Coronary artery (tissue), 2 donors: ENCODE measurements at regions not wholly inside any gene's neighbourhood (a gene's known extent, or its start where the extent isn't known, plus 50 kb on each side); places are given as distances from the start of the nearest gene placed in this dataset.

Experiments used
- DNase-seq: peaks from one replicate; pipeline ENCODE4 v3.0.0-alpha.2; 2017; ENCODE audit warnings: low spot score
- H3K27ac ChIP-seq, 2 donors: fragments of 200-600 bp; sonication (generic); one replicate each; pipeline ENCODE4 v1.5.1; 2016 to 2019
- H3K4me3 ChIP-seq: fragments of 200-600 bp; sonication (generic); 2 replicates; pipeline ENCODE4 v1.5.1; 2016; ENCODE audit warnings: mild to moderate bottlenecking, moderate library complexity
- CTCF ChIP-seq: fragments of 200-600 bp; sonication (generic); IDR thresholded peaks from one replicate; pipeline ENCODE4 v1.5.1; 2019; ENCODE audit warnings: antibody characterized with exemption

- TF ChIP-seq CTCF, result no peak
- DNase-seq, result no peak
- Histone ChIP-seq H3K4me3 (no peak overlapping the region), H3K27ac (no peak overlapping the region)
Observed at GRCh38 chr12:45663455-45663854, 66.1 kb upstream of the ARID2 start.

GRCh38 chr12:45665941-45666340 is 63.6 kb upstream of the ARID2 start:
- no peak overlapping the region for H3K27ac ChIP-seq
- no peak for DNase-seq
- no peak overlapping the region for H3K4me3 ChIP-seq
- no peak for TF ChIP-seq CTCF

GRCh38 chr12:45666396-45666795 is 63.1 kb upstream of the ARID2 start:
- H3K27ac ChIP-seq, result no peak overlapping the region
- no peak for DNase-seq
- no peak overlapping the region for H3K4me3 ChIP-seq
- no peak for TF ChIP-seq CTCF

- no peak for TF ChIP-seq CTCF
Observed at GRCh38 chr12:45666816-45667215, 62.7 kb upstream of the ARID2 start.

GRCh38 chr12:45667761-45668160 is 61.7 kb upstream of the ARID2 start:
- no peak for TF ChIP-seq CTCF
- DNase-seq, result no peak

More at GRCh38 chr12:45666816-45667215, 62.7 kb upstream of the ARID2 start:
- H3K27ac ChIP-seq, result no peak overlapping the region
- H3K4me3 ChIP-seq, result no peak overlapping the region
- DNase-seq, result no peak

GRCh38 chr12:45668641-45669040 is 60.9 kb upstream of the ARID2 start:
- no peak for TF ChIP-seq CTCF
- no peak overlapping the region for H3K27ac ChIP-seq
- DNase-seq, result no peak
- no peak overlapping the region for H3K4me3 ChIP-seq

More at GRCh38 chr12:45667761-45668160, 61.7 kb upstream of the ARID2 start:
- no peak overlapping the region for H3K27ac ChIP-seq
- H3K4me3 ChIP-seq, result no peak overlapping the region

GRCh38 chr12:45669093-45669492 is 60.4 kb upstream of the ARID2 start:
- H3K27ac ChIP-seq, result no peak overlapping the region
- no peak for TF ChIP-seq CTCF
- DNase-seq, result no peak
- no peak overlapping the region for H3K4me3 ChIP-seq
